PFSK-1 (cell line): ENCODE measurements at regions not wholly inside any gene's neighbourhood (a gene's known extent, or its start where the extent isn't known, plus 50 kb on each side); places are given as distances from the start of the nearest gene placed in this dataset.

Experiments used
- POLR2AphosphoS5 ChIP-seq: IDR thresholded peaks from 2 replicates; pipeline ENCODE4 v1.6.1; 2012; ENCODE audit warnings: low read depth, mild to moderate bottlenecking, control low read depth, low read length, moderate library complexity
- TAF1 ChIP-seq: IDR thresholded peaks from 2 replicates; pipeline ENCODE4 v1.6.1; 2012; ENCODE audit warnings: low read length, control low read depth, borderline replicate concordance; ENCODE audit not compliant: insufficient read depth

DNA sequence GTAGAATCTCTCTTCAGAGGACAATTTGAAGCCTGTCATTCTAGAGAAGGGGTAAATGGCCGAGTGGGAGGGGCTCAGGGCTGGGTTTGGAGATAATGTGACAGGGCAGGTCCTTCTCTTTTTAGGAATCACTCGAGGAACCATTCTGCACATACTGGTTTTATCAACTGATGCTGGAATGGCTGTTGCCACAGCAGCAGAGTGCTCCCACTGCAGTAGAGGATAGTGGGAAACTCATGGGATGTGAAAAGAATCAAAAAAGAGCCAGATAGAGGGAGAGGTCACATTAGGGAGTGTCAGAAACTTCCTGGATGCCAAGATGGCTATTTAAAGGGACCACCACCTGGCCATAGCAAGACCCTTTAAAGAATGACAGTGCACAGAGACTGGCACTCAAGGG is 105.3 kb downstream of the NAV1 start:
- TF ChIP-seq POLR2AphosphoS5, result no peak
- no peak for TF ChIP-seq TAF1
